NCI-H2107 (cell line): ENCODE measurements at regions not wholly inside any gene's neighbourhood (a gene's known extent, or its start where the extent isn't known, plus 50 kb on each side); places are given as distances from the start of the nearest gene placed in this dataset.

Source experiments
- DNase-seq: peaks from one replicate; lab custom pipeline; 2025; lab: John Stamatoyannopoulos, UW

DNA sequence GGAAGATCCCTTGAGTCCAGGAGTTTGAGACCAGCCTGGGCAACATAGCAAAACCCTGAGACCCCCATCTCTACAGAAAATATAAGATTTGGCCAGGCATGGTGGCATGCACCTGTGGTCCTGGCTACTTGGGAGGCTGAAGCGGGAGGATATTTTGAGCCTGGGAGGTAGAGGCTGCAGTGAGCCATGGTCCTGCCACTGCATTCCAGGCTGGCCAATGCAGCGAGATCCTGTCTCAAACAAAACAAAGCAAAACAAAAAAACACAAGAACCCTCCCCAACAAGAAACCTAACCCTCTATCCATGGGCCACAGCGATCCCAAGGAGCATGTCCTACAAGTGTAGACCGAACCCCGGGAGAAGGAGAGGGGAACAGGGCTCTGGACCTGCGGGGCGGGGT lies 133.3 kb downstream of the MGAT5B start:
- no peak for DNase-seq

DNA sequence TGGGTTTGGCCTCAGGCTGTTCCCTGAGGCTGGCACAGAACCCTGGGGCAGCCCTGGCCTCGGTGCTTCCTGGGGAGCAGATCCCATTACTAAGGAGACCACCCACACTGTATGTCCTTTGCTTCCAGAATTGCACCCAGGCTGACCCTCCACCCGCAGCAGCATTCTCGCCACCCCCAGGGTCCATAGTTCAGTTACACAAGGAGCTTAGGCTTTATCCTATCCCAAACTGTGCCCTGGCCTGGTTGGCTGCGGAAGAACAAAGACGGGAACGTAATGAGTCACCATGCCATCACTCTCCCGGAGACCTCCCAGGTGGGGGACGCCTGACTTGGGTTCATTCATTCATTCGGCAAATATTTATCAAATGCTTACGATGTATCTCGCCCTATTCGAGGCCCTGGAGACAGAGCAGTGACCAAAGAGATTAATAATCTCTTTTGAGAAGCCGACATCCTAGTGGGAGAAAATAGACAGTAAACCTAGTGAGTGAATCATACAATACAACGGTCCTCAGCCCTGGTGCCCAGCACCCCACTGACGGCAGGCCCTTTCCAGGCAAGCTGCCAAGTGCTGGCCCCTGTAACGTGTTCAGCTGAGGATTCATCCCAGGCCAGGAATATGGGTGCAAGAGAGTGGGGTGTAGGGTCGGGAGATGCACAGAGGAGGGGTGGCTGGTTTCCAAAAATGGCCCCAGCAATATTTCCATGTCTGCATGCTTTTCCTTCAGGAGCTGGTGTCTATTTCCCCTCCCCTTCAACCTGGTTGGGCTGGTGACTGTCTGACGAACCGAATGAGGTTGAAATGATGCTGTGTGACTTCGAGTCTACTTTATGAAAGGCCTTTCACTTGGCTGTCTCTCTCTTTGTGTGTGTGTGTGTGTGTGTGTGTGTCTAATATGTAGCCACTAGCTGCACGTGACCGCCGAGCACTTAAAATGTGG lies 134.2 kb downstream of the MGAT5B start:
- no peak for DNase-seq

DNA sequence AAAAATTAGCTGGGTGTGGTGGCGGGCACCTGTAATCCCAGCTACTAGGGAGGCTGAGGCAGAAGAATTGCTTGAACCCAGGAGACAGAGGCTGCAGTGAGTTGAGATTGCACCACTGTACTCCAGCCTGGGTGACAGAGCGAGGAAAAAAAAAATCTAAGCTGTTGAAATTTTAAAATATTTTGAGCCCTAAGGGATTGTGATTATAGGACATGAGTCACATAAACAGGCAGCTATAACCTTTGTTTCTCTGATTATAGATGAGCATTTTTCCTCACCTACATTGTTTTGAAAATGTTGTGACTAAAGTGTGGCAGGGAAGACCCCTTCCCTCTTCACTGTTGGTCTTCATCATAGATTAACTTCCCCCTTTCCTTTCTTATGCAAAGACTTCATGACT lies 135.5 kb downstream of the MGAT5B start:
- no peak for DNase-seq

DNA sequence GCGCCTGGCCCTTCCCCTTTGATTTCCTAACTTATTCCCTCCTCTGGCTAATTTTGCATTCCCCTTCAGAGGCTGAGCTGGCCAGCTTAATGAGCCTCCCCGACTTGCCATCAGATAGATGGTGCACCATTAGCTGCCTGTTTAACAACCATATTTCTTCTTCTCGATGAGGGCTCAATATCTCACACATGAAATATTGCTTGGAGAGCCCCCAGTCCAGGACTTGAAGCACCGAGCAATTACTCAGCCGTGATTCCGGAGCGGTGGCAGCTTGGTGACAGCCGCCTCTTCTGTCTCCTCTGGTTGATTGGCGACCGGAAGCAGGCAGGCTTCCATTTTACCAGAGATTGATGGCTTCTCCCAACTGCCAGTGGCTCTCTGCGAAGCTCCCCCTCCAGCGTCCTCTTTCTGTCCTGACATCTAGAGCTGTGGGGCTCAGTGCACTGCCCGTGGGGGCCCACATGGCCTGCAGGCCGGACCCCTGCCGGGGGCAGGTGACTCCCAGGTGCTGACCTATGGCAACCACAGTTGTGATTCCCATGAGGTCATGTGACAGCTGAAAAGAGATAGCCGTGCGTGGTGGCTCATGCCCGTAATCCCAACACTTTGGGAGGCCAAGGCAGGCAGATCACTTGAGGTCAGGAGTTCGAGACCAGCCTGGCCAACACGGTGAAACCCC lies 133.7 kb upstream of the SEC14L1 start:
- DNase-seq = no peak

DNA sequence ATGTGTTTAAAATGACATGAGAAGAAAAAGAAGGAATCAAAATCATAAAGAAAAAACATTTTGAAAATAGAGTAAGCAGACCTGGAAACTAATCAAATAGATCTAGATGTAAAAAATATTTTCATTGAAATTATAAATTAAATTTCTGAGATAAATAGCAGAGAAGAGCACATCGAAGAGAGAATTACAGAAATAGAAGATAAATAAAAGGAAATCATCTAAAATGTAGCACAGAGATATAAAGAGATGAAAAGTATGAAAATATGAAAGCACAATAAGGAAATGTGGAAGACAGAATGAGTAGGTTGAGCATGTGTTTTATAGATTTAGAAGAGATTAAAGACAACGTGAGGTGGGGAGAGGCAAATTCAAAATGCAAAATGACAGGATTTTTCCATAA lies 130.9 kb upstream of the SEC14L1 start:
- no peak for DNase-seq

DNA sequence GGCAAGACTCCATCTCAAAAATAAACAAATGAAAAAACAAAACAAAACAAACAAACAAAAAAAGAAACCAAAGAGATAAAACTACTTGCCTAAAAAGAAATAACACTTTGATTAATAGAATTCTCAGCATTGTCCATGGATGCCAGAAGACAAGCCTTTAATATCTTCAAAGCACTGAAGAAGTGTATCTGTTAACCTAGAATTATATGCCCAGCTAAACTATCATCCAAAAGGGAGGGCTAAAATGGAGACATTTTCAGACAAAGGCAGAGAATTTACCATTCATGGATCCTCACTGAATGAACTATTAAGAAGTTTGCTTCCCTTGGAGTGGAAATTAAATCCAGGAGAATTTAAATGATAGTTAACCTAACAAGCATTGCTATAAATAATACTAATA lies 130.1 kb upstream of the SEC14L1 start:
- no peak for DNase-seq

DNA sequence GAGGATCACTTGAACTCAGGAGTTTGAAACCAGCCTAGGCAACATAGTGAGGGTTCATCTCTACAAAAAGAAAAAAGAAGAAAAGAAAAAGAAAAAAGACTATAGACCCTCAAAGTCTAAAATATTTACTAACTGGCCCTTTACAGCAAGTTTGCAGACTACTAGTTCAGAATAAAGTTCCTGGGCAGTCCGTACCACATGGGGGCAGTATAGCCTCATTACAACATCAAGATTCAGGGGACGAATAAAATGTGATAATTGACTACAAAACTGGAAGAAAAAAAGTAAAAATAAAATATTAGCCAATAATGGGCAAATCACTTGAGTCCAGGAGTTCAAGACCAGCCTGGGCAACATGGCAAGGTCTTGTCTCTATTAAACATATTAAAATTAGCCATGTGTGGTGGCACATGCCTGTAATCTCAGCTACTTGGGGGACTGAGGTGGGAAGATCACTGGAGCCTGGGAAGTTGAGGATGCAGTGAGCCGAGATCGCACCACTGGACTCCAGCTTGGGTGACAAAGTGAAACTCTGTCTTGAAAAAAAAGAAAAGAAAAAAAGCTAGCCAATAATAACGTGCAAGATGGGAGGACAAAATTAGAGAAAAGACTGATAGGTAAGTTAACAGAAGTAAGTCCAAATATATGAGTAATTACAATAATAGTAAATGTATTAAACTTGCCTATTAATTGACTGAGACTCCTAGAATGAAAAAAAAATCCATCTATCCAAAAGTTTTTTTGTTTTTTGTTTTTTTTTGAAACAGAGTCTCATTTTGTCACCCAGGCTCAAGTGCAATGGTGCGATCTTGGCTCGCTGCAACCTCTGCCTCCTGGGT lies 129.4 kb upstream of the SEC14L1 start:
- peak; percentile 9 for DNase-seq

DNA sequence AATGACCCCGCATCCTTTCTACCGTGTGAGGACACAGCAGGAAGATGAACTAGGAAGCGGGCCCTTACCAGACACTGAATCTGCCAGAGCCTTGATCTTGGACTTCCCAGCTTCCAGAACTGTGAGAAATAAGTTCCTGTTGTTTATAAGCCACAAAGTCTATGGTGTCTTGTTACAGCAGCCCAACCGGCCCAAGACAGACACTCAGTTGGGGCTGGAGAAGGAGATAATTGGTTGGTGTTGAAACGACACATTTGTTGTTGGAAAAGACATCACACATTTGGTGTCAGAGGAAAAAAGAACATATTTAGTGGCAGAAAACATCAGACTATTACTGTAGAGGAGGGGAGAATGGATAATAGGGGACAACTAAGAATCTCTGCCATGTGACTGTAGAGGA lies 122.3 kb upstream of the SEC14L1 start:
- DNase-seq = no peak

DNA sequence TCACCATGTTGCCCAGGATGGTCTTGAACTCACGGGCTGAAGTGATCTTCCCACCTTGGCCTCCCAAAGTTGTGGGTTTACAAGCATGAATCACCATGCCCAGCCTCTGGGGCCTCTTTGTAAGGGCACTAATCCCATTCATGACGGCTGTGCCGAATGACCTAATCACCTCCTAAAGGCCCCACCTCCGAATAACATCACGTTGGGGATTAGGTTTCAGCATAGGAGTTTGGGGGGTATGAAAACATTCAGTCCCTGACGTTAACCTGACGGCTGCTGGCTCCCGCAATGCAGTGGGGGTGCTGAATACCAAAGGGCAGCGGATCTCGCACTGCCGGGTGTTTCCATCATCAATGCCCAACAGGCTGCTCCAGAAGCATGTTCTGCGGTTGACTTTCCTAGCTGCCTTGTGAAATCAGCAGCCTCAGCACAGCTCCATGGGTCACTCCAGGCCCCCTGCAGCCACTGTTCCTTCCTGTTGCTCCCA lies 120.8 kb upstream of the SEC14L1 start:
- DNase-seq = no peak

DNA sequence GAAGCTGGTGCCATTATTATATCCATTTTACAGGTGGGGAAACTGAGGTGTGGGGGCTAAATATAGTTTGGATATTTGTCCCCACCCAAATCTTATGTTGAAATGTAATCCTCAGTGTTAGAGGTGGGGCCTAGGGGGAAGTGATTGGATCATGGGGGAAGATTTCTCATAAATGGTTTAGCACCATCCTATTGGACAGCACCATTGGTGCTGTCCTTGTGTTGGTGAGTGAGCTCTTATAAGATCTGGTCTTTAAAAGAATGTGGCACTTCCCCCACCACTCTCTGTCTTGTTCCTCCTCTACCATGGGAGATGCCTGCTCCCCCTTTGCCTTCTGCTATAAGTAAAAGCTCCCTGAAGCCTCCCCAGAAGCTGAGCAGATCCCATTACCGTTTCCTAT lies 119.8 kb upstream of the SEC14L1 start:
- DNase-seq = no peak

DNA sequence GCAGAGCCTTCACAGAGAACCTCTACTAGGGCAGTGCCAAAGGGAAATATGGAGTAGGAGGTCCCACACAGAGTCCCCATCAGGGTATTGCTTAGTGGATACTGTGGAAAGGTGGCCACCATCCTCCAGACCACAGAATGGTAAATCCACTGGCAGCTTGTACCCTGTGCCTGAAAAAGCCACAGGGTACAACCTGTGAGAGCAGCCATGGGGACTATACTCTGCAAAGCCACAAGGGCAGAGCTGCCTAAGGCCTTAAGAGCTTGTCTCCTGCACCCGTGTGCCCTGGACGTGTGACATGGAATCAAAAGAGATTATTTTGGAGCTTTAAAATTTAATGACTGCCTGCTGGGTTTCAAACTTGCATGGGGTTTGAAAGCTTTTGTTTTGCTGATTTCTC lies 118.0 kb upstream of the SEC14L1 start:
- DNase-seq = no peak

DNA sequence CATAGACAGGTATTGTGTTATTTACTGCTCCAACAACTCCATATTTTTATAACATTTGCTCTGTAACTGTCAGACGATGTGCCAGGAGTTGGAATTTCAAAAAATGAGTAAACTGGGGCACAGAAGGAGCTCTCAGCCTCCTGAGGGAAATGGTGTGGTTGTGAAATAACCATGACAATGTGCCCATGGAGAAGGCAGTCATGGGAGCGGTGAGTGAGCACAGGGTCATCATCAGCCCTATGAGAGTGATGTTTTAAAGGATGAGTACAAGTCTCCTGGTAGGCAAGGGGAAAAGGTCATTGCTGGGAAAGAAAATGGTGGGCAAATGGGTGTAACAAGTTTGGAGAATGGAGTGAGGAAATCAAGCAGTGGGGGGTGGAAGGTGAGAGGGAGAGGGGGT lies 115.0 kb upstream of the SEC14L1 start:
- DNase-seq = no peak

DNA sequence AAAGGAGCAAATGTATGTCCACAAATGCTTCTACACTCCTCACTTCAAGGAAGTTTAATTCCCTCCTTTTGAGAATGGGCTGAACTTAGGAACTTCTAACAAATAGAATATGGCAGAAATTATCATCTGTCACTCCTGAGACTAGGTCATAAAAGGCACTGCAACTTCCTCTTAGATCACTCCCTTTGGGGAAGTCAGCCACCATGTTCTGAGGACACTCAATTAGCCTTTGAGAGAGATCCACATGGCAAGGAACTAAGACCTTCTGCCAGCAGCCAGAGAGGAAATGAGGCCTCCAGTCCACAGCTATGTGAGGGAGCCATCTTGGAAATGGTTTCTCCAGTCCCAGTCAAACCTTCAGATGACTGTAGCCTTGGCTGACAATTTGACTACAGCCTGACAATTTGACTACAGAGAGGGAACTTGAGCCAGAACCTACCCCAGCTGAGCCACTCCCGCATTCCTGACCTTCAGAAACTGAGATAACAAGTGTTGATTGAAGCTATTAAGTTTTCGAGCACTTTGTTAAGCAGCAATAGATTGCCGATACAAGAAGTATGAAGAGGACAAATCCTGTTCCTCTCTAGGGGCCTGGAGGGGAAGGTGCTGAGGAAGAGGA lies 113.4 kb upstream of the SEC14L1 start:
- no peak for DNase-seq

DNA sequence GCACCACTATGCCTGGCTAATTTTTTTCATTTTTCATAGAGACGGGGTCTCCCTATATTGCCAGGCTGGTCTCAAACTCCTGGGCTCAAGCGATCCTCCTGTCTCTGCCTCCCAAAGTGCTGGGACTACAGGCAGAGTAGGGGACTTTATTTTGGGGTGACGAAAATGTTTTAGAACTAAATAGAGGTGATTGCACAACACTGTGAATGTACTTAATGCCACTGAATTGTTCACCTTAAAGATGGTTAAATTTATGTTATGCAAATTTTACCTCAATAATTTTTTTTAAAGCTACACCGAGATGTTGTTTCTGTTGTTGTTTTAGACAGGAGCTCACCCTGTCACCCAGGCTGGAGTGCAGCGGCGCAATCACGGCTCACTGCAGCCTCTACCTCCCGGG lies 111.9 kb upstream of the SEC14L1 start:
- DNase-seq = no peak

DNA sequence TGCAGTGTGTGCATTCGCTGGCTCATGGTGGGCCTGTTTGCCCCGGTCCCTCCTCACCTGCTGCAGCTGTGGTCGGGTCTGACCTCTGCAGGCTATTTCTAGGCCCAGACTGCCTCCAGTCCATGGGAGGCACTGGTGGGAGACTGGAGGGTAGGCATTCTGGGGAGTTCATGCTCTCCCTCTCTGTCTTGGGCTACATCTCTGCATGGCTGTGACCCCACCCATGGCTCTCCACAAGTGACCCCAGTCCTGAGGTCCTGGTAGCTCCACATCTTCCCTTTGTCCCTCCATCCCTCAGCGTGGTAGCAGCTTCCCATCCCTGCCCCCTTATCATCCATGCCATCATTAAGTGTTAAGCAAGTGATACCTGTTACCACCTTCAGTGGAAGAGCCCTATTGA lies 107.8 kb upstream of the SEC14L1 start:
- no peak for DNase-seq

DNA sequence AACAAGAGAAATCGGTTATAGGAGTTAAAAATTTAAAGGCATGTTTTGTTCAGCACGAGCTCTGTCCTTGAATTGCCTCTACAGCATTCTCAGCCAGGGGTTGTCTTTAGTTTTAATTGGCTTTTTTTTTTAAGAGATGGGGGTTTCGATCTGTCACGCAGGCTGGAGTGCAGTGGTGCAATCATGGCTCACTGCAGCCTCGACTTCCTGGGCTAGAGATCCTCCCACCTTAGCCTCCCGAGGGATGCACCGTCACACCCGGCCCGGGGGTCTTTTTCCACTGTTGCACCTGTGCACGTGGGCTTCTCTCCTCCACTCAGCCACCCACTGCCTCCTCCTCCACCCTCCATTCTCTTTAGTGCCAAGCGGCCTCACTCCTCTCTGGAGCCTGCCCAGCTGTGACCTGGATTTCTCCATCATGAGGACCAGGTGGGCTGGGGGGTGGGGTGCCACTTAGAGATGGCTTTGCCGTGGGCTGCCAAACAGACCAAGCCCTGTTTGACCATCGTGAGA lies 106.8 kb upstream of the SEC14L1 start:
- no peak for DNase-seq

DNA sequence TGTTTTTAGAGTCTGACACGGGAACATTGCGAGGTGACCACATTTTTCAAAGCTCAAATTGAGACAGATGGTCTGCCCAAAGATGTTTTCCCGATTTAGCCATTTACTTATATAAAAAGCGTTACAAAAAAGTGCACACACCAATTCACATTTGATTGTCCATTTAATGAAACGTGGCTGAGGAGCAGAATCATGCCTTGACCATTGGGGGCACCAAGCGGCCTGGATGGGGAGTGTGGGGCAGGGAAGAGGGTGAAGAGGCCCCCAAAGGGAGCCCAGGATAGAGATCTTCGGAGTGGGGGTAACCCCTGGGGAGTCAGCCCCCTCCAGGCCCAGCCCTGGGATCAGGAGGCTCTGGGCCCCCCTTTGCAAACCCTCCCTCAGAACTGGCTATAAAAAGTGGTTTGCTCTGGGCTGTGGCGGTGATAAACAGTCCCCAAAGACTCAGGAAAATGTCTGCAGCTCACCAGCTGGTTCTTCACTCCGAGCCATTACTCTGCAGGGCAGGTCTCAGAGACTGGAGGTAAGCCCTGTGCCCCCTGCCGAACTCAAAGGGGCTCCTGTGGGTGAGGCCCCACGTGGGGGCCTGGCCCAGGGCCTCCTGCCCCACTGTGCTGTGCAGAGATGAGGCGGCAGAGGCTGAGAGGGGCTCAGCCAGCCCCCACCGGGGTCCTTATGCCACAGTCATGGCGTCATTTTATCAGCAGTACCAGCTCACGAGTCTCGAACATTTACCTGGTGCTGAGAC lies 105.9 kb upstream of the SEC14L1 start:
- DNase-seq = no peak

DNA sequence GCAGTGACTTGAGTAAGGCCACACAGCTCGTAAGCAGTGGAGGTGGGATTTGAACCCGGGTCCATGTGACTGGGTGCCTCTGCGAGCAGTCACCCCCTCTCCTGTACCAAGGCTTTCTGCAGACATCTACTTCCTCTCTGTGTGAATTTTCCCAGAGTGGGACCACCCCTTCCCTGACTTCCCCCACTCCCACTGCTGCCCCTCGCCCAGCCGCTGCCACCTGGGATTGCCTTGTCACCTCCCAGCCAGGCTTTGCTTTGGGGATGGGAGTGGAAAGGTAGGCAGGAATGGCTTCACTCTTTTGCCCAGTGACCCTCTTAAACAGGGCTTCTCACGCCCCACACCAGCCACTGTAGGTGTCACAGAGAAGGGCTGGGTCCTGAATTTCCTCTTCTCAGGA lies 105.2 kb upstream of the SEC14L1 start:
- DNase-seq = no peak

DNA sequence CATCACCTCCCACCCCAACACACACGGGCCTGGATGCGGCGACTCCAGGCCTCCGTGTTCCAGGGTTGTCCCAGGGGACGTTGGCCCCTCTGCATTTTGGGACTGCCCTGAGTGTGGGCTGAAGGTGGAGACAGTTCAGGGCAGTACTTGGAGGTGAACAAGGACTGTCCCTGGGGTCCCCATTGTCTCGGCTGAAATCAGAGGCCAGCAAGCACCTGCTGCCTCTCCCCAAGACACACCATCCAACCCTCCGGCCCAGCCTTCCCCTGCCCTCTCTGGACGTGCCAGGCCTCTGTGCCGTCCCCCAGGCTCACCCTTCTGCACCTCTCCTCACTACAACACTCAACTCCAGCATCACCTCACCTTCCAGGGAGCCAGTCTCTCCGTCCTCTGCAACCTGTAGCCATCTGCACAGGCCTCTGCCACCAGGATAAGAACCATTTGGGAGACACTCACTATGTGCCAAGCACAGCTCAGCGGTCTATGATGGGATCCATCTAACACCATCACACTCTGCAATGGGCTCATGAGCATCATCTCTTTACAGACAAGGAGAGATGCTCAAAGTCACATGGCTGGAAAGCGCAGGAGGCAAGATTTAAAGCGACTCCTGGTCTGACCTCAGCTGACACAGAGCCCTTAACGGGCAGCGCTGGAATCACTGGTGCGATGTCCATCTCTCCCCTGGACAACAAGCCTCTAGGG lies 104.5 kb upstream of the SEC14L1 start:
- DNase-seq = no peak

DNA sequence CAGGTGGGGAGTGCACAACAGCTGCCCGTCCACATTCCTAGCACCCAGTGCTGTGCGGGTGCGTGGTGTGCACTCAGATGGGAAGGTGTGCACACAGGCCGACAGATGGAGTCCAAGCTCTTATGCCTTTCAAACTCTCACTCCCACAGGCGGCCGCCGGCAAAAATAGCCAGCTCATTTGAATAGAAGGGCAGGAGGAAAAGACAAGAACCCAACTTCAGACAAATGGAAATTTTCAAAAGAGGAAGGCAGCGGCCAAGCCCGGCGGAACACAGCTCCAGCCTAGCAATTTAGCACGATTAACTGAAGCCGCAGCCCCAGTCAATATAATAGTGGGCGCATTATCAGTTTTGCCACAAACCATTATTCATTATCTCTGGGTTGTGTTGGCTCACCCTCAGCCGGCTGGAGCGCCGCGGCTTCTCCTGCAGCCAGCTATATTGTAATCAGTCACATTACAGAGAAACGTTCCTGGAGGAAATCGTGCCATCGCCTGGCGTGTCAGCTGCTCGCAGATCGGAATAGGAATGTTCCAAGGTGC lies 103.9 kb upstream of the SEC14L1 start:
- DNase-seq = peak; percentile 73
